Ascending aorta (tissue), 2 donors: ENCODE measurements at regions not wholly inside any gene's neighbourhood (a gene's known extent, or its start where the extent isn't known, plus 50 kb on each side); places are given as distances from the start of the nearest gene placed in this dataset.

Experiments used
- DNase-seq, 2 donors: peaks; one replicate each; pipeline ENCODE4 v3.0.0-alpha.2; 2019; ENCODE audit warnings: low spot score in 2 of 2
- H3K27ac ChIP-seq, 2 donors: fragments of 200-600 bp; sonication (generic); one replicate each; pipeline ENCODE4 v1.5.1; 2016 to 2017; ENCODE audit warnings: mild to moderate bottlenecking in 1 of 2
- H3K27me3 ChIP-seq: fragments of 200-600 bp; sonication (generic); one replicate; pipeline ENCODE4 v1.5.1; 2017
- H3K36me3 ChIP-seq, 2 donors: fragments of 200-600 bp; sonication (generic); one replicate each; pipeline ENCODE4 v1.5.1; 2016
- H3K4me1 ChIP-seq, 2 donors: fragments of 200-600 bp; sonication (generic); one replicate each; pipeline ENCODE4 v1.5.1; 2016 to 2017; ENCODE audit warnings: mild to moderate bottlenecking in 1 of 2
- H3K4me3 ChIP-seq, 2 donors: fragments of 200-600 bp; sonication (generic); one replicate each; pipeline ENCODE4 v1.5.1; 2016 to 2017; ENCODE audit warnings: mild to moderate bottlenecking in 1 of 2
- H3K9me3 ChIP-seq, 2 donors: fragments of 200-600 bp; sonication (generic); one replicate each; pipeline ENCODE4 v1.5.1; 2016
- intact Hi-C: fragments of 100-400 bp; cut with DNase I; formaldehyde crosslinking; loops from one replicate; pipeline ENCODE4 v1.15.1; 2023
- TF ChIP-seq, protein P1 (sequence below), 3 experiments: fragments of 200-600 bp in 2 of 3; fragments of 450-650 bp in 1 of 3; sonication (generic) in 2 of 3; IDR thresholded peaks; one replicate each; pipeline ENCODE4 v1.5.1; 2016 to 2019; ENCODE audit warnings: antibody characterized with exemption in 3 of 3, mild to moderate bottlenecking in 1 of 3, moderate library complexity in 1 of 3

GRCh38 chr20:39211060-39211748, 249.1 kb downstream of the DHX35 start:
- no peaks in the 10 kb centered on the region for H3K4me1 ChIP-seq
- H3K27ac ChIP-seq = no peak overlapping the region
- no peaks in the 10 kb centered on the region for H3K9me3 ChIP-seq
- no peaks in the 10 kb centered on the region for H3K27me3 ChIP-seq
- H3K36me3 ChIP-seq = no peaks in the 10 kb centered on the region
- H3K4me3 ChIP-seq = no peak overlapping the region
- DNase-seq = no peak
- TF ChIP-seq, protein P1, sequence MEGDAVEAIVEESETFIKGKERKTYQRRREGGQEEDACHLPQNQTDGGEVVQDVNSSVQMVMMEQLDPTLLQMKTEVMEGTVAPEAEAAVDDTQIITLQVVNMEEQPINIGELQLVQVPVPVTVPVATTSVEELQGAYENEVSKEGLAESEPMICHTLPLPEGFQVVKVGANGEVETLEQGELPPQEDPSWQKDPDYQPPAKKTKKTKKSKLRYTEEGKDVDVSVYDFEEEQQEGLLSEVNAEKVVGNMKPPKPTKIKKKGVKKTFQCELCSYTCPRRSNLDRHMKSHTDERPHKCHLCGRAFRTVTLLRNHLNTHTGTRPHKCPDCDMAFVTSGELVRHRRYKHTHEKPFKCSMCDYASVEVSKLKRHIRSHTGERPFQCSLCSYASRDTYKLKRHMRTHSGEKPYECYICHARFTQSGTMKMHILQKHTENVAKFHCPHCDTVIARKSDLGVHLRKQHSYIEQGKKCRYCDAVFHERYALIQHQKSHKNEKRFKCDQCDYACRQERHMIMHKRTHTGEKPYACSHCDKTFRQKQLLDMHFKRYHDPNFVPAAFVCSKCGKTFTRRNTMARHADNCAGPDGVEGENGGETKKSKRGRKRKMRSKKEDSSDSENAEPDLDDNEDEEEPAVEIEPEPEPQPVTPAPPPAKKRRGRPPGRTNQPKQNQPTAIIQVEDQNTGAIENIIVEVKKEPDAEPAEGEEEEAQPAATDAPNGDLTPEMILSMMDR (IDR thresholded peaks at IDR 0.05) = no peak
- intact Hi-C loops = no loop called here

DNA sequence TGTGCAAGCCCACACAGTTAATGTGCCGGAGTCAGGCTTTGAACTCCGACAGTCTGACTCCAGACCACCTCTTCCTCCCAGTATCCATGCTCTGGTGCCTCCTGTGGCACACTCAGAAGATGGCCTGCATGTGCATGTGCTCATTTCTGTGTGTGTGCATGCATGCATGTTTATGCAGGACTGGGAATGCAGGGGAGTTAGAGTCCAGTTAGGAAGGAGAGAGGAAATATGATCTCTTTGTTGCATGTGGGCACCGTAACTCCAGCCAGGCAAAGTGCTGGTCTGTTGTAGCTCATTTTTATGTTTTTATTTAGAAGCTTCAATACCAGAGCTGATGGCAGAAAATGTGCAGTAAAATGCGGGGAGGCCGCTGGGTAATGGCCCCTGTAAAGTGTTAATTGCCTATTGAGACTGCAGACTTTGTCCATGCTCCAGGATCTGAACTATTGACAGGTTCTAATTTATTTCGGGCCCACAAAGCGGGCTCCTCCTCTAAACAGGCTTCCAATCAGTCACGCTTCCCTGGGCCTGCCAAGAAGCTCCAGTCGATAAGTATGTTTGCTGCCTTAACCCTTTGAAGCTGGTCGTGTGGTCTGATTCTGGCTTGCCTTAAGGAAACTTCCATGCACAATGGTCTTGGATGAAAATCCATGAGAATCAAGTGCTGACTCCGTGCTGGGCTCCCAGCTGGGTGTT, 248.3 kb downstream of the DHX35 start:
- intact Hi-C loops = no loop called here

DNA sequence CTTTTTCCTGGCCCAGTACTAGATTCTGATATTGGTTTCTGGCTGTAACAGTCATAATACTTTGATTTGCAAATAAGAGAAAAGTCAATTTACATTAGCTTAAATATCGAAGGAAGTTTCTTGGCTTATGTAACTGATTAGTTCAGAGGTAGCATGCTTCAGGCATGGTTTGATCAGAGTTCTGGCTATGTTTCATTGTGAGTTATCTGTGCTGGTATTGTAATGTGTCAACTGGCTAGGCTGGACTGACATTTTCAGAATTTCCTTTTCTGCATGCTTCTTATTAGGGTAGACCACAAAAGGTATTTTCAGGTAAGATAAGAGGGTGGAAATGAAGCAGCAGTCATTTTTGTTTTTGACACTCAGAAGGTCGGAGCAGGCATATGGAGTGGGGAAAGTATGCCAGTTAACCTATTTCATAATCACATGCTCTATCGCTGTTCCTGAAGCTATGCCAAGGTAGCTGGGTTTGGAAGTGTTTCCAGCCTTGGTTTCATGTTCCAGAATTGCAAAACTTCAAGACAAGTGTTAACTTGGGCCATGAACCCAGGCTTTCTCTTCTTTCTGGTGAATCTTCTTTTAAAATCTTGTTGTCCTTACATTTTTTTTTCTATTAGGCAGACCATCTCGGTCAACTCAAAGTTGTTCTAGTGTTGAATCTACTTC, 244.9 kb downstream of the DHX35 start:
- H3K36me3 ChIP-seq = no peaks in the 10 kb centered on the region
- H3K27me3 ChIP-seq = no peaks in the 10 kb centered on the region
- no peak for DNase-seq
- no peak overlapping the region for H3K27ac ChIP-seq
- no peak overlapping the region for H3K4me3 ChIP-seq
- intact Hi-C loops = no loop called here
- H3K9me3 ChIP-seq = peaks cover 0 to 4% of the 10 kb centered on the region in 2 donors
- TF ChIP-seq, protein P1 (IDR thresholded peaks at IDR 0.05) = no peak
- H3K4me1 ChIP-seq = no peaks in the 10 kb centered on the region

More for the DNA sequence above, 248.3 kb downstream of the DHX35 start:
- TF ChIP-seq, protein P1 (IDR thresholded peaks at IDR 0.05) = no peak
- DNase-seq = no peak
- H3K36me3 ChIP-seq = no peaks in the 10 kb centered on the region
- H3K27me3 ChIP-seq = no peaks in the 10 kb centered on the region
- no peaks in the 10 kb centered on the region for H3K9me3 ChIP-seq
- H3K4me3 ChIP-seq = no peak overlapping the region
- no peaks in the 10 kb centered on the region for H3K4me1 ChIP-seq
- no peak overlapping the region for H3K27ac ChIP-seq

DNA sequence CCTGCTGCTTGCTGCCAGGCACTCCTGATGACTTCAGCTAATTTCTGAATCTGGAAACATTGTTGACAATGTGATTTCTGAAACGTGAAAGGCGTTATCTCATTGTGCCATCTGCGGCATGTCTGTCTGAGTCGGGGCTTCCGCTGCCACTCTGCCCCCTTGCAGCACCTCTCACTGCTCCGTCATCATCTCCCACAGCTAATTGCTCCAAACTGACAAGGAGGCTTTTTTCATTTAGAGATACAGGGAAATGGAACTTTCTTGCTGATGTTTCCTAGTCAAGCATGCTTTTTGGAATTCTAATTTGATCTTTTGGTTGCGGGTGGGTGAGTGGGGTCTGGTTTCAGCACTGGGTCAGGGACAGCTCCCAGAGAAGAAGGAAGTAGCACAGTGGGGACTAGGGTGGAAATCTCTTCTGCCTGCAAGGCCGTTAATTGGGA, 233.5 kb downstream of the DHX35 start:
- Histone ChIP-seq H3K4me1 (no peaks in the 10 kb centered on the region), H3K27ac (no peak overlapping the region), H3K9me3 (no peaks in the 10 kb centered on the region), H3K27me3 (no peaks in the 10 kb centered on the region), H3K36me3 (no peaks in the 10 kb centered on the region), H3K4me3 (no peak overlapping the region)
- no peak for DNase-seq
- TF ChIP-seq, protein P1 (IDR thresholded peaks at IDR 0.05) = no peak
- intact Hi-C loops = no loop called here

DNA sequence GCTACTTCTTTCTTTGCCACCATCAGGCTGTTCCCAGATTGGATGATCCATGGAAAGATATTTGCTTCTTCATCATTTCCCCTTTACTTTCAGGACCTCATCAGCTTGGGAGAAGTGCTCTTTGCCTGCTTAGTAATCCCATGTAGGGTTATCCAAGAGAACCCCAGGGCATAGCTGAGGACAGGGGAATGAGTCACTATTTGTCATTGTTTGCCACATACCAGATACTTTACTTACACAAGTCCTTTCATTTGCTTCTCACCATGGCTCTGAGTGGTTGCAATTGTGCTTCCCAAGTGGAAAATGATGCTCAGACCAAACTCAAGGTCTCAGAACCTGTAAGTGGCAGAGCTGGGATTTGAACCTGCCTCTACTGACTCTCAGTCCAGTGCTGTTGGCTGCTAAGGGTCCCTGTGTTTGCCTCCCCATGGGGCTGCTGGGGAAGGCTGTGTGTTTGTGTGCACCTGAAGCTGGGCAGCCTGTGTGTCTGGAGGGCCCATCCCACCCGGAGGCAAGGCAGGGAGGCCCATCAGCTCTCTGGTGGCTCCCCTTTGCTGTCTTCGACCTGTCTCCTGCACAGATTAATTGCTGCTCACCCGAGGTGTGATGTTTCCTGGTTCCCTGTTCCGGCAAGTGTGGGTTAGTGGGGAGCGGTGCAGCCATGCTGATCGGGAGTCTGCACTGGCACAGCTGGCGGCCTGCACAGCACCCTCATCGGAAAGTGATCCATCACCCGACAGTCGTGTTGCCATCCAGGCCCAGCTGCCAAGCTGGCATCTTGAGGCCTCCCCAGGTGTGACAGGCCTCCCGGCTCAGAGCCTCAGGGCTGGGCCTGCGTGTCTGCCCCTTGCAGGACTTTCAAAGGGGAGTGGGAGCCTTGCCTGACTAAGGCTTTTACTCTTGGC, 228.8 kb downstream of the DHX35 start:
- TF ChIP-seq, protein P1 (IDR thresholded peaks at IDR 0.05) = no peak
- intact Hi-C loops = no loop called here
- DNase-seq = no peak
- Histone ChIP-seq H3K27ac (no peak overlapping the region), H3K36me3 (no peaks in the 10 kb centered on the region), H3K27me3 (no peaks in the 10 kb centered on the region), H3K4me1 (no peaks in the 10 kb centered on the region), H3K4me3 (no peak overlapping the region), H3K9me3 (no peaks in the 10 kb centered on the region)
